HG03575 (cell line): ENCODE measurements at regions not wholly inside any gene's neighbourhood (a gene's known extent, or its start where the extent isn't known, plus 50 kb on each side); places are given as distances from the start of the nearest gene placed in this dataset.

Source experiments
- ATAC-seq: cut with Tn5 transposase; IDR thresholded peaks from one replicate; pipeline ENCODE4 v1.9.1; 2021; ENCODE audit not compliant: unreplicated experiment, insufficient number of reproducible peaks, low FRiP score; ENCODE audit errors: extremely low read depth

GRCh38 chr2:7888876-7889275 is 793.0 kb upstream of the ID2 start:
- ATAC-seq: no peak

DNA sequence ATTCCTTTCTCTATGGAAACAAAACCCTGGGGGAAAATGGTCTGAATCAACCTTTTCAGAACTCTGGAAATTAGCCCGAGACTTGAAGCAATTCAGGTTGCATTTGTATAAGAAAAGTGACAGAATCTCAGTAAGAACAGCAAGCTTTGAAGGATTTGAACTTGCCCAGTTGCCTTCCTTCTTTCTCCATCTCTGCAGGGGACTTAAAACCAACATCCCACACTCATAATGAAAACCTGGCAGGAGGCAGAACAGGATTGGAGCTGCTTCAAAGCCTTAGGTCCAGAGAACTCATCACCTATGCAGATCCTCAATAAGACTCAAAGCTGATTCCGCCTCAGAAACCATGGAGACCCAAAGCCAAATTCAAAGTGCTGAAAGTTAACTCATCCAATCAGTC is 790.5 kb upstream of the ID2 start:
- ATAC-seq: no peak

GRCh38 chr2:7895289-7895688 is 786.6 kb upstream of the ID2 start:
- no peak for ATAC-seq

- no peak for ATAC-seq
These were observed 784.8 kb upstream of the ID2 start for GRCh38 chr2:7896940-7897487.

GRCh38 chr2:7899241-7899640 is 782.6 kb upstream of the ID2 start:
- no peak for ATAC-seq

- no peak for ATAC-seq
These were observed 781.9 kb upstream of the ID2 start for GRCh38 chr2:7899923-7900322.

- no peak for ATAC-seq
These were observed 781.3 kb upstream of the ID2 start for GRCh38 chr2:7900593-7900992.

DNA sequence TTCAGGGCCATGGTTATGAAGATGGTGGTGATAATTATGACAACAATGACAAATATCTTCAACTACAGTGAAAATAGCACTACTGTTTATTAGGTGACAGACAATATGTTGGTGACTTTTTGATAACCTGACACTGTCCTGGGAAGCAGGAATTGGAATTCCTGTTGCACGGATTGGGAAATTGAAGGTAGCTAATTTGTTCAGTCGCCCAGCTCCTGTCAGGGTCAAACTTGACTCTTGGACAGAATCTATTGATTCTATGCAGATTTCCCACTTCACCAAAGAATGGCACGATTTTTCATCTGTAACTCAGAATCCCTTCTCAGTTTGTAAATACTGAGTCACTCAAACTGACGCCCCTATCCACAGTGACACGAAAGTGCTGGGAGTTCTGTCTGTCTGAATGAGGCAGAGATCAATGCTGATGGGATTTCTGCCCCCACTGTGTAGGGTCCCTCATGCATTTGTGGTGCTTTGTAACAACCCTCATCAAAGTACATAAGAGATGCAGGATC is 779.5 kb upstream of the ID2 start:
- no peak for ATAC-seq

DNA sequence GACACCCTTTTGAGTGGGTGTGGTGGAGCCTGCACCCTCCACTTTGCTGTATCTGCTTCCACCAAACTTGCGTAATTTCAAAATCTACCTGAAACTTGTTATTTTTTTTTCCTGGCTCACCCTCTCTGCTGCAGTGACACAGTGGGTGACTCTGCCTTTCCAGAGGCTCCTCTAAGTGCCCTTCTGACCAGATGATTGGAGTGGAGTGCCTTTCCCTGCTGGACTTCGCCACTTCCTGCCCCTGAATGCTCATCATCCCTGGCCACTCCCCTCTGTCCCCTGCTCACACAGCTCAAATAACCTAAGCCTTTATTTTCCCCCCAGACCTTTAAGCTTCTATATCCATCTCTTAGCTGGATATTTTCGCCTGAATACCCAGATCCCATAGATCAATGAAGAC is 777.5 kb upstream of the ID2 start:
- no peak for ATAC-seq

DNA sequence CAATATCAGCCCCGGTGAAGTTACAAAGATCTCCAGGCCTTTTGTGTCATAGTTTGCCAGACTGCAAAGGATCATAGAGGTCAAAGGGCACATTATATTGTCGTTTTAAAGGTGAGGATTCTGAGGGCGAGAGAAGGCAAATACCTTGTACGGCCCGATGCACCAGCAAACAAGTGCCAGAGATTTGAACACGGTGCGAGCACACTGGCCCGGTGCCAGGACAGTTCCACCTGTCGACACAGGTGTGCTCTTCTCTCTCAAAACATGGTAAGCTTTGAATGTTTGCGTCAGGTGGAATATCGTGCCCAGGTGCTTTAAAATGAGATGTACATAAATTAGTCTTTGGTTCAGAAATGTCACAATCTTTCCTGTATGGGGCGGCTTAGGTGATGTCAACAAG is 776.1 kb upstream of the ID2 start:
- ATAC-seq: no peak

DNA sequence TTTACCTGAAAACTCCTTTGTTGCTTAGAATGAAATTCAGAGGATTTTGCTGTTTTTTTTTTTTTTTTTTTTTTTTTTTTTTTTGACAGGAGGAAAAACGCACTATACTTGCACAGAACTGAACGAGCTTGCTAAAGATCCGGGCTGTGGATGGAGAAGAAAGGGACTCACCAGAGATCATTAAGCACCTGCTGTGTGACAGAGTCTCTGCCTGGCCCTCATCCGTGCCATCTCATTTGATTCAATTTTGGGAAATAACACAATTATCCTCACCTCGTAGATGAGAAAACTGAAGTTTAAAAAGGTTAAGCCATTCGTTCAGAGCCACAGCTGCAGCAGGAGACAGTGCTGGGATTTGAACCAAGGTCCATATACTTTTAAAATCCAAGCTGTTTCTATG is 775.4 kb upstream of the ID2 start:
- no peak for ATAC-seq

GRCh38 chr2:7907041-7907440 is 774.8 kb upstream of the ID2 start:
- ATAC-seq: no peak

- ATAC-seq: no peak
These were observed 771.1 kb upstream of the ID2 start for GRCh38 chr2:7910752-7911151.

DNA sequence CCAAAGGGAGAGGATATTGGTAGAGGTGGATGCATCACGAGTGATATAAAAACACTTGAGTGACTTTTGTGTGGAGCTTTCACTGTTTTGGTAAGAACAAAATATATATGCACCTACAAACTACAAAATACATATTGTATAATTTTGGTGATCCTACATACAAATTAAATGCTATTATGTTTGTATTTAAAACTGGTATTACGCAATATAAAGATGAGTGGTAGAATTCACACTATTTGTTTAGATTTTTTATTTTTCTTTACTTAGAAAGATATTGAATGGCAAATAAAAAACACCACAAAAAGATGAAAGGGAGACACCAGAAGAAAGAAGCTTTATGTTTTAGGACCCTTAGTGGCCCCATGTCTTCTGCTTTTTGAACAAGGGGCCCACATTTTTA is 770.7 kb upstream of the ID2 start:
- ATAC-seq: no peak

DNA sequence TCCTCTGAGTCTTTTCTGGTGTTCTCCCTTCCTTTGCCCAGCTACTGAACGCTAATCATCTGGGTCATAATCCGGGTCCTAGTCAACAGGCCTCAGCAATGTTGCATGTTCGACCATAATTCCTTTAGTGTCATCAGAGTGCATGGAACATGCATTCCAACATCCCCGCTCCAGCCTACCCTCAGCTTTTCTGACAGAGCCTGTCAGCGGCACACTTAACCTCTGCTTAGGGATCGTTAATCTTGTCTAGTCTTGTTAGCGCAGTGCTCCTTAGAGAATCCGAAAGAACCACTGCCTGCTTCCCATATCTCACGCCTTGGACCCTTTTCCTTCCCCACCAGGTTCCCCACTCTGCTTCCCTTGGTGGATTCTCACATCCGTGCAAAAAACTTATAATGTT is 767.9 kb upstream of the ID2 start:
- no peak for ATAC-seq

- ATAC-seq: no peak
These were observed 766.4 kb upstream of the ID2 start for GRCh38 chr2:7915302-7916091.

DNA sequence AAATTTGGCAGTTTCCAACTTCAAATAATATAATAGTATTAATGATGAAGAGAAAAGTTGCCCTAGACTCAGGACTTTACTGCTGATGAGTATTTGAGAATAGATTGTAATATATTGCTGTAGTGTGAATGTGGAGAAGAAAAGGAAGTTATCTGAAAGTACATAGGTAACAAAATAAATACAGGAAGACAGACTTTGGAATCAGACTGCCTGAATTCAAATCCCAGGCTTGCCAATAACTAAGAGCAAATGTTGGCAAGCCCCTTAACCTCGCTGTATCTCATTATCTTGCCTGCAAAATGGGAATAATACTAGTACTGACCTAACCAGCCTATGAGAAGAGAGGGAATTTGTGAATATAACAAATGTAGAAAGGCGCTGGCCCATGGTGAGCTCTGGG is 765.2 kb upstream of the ID2 start:
- ATAC-seq: no peak

GRCh38 chr2:7919510-7919909 is 762.3 kb upstream of the ID2 start:
- no peak for ATAC-seq

- ATAC-seq: no peak
These were observed 757.7 kb upstream of the ID2 start for GRCh38 chr2:7924023-7924762.

GRCh38 chr2:7925506-7925905 is 756.4 kb upstream of the ID2 start:
- ATAC-seq: no peak
